Transverse colon (tissue), 4 donors: ENCODE measurements at regions not wholly inside any gene's neighbourhood (a gene's known extent, or its start where the extent isn't known, plus 50 kb on each side); places are given as distances from the start of the nearest gene placed in this dataset.

Experiments used
- CTCF ChIP-seq, 5 experiments: fragments of 200-600 bp in 3 of 5; fragments of 450-650 bp in 2 of 5; sonication (generic) in 3 of 5; IDR thresholded peaks; 1 replicate in 2 of 5; 2 replicates in 3 of 5; pipeline ENCODE4 v1.5.1; 2016 to 2017; ENCODE audit warnings: antibody characterized with exemption in 5 of 5, inconsistent platforms in 3 of 5, mild to moderate bottlenecking in 2 of 5, moderate library complexity in 1 of 5
- POLR2AphosphoS5 ChIP-seq, 3 donors: sonication (generic); formaldehyde crosslinking; IDR thresholded peaks; one replicate each; pipeline ENCODE4 v1.6.1; 2016; ENCODE audit warnings: antibody characterized with exemption in 3 of 3

- no peak for TF ChIP-seq POLR2AphosphoS5 (IDR thresholded peaks at IDR 0.05)
- no peak for TF ChIP-seq CTCF (IDR thresholded peaks at IDR 0.05)
Measured at GRCh38 chr18:24923138-24923537, 428.8 kb downstream of the ZNF521 start.
